ENCODE measurements at regions not wholly inside any gene's neighbourhood (a gene's known extent, or its start where the extent isn't known, plus 50 kb on each side); places are given as distances from the start of the nearest gene placed in this dataset.

DNA sequence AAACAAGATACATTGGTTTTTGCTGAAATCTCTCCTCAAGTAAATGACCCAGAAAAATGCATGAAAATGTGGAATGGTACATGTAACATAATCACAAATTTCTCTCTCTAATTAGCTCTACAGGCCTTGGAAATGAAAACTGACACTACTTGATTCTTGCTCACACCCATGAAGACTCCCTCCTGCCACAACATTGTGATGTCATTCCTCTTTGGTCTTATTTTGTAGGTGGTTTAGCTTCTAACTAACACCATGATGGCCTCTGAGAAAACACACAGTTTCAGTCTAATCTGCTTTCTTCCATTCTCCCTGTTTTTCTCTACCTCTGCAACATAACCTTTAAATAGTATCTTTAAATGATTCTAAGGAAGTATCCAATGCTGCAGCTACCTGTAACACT lies 78.6 kb upstream of the FAM174A start:
- no peak for TF ChIP-seq POLR2AphosphoS5 (IDR thresholded peaks at IDR 0.05; ENCODE audit: borderline replicate concordance, low read depth, low read length)
- TF ChIP-seq EZH2 (IDR thresholded peaks at IDR 0.05) = no peak
